ENCODE measurements at regions not wholly inside any gene's neighbourhood (a gene's known extent, or its start where the extent isn't known, plus 50 kb on each side); places are given as distances from the start of the nearest gene placed in this dataset.

DNA sequence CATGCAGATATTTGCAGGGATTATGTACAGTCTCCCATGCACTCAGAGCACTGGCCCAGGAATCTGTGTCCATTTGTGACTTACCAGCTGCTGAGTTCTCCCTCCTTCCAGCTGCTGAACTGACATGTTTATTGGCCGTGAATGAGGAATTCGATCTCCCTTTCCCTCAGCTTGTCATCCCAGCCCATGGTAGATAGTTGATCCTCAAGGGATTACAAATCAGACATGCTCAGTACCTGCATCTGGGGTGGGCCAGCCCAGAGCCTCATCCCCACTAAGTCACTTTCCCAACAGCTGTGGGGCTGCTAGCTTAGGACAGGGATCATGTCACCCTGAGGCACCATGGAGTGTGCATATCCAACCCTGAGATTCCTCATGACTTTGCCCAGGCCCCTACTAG is 1284.9 kb upstream of the LRRTM1 start:
- DNase-seq: no peak
- Mint-ChIP-seq H3K4me3 (no peak overlapping the region), H3K9me3 (peaks cover 6% of the 10 kb centered on the region), H3K36me3 (no peaks in the 10 kb centered on the region), H3K27me3 (no peaks in the 10 kb centered on the region), H3K4me1 (ENCODE audit: low read depth) (no peaks in the 10 kb centered on the region), H3K27ac (no peak overlapping the region)
- CTCF ChIA-PET: no interaction called here
- intact Hi-C loops (cut with micrococcal nuclease): no loop called here
- POLR2A ChIA-PET: no interaction called here

DNA sequence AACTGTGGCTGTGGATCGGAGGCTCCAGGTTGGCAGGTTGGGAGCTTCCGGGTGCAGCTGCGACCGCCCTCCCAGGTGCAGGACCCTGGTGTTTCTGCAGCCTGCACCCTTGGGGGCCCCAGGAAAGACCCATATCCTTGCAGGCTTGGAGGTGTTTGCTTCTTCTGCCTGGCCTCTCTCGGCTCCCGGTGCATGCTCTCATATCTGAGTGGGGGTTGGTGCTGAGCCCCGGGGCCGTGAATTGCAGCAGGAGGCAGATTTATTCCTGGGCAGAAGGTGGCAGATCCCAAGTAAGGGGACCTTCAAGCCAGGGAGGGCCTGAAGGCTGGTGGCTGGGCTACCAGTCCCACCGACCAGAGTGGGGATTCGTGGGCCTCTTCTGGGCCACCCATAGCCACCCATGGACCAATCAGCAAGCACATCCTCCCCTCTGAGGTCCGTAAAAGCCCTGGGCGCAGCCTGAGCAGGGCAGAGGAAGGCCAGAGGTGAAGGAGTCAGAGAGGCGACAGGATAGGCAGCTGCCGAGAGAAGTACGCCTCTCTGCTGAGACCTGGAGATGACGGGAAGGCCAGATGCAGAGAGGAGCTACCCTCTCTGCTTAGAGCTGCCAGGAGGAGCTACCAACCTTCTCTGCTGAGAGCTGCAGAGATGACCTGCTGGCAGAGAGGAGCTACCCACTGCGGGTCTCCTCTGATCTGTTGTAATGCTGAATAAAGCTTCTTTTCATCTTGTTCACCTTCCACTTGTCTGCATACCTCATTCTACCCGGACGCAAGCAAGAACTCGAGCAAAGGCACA is 1279.0 kb upstream of the LRRTM1 start:
- intact Hi-C loops (cut with micrococcal nuclease): no loop called here
- H3K4me1 Mint-ChIP-seq (ENCODE audit: low read depth): no peaks in the 10 kb centered on the region
- no peak overlapping the region for H3K4me3 Mint-ChIP-seq
- H3K27me3 Mint-ChIP-seq: no peaks in the 10 kb centered on the region
- H3K36me3 Mint-ChIP-seq: no peaks in the 10 kb centered on the region
- H3K27ac Mint-ChIP-seq: no peak overlapping the region
- peaks cover 19% of the 10 kb centered on the region for H3K9me3 Mint-ChIP-seq
- ChIA-PET CTCF (no interaction called here), POLR2A (no interaction called here)
- no peak for DNase-seq

DNA sequence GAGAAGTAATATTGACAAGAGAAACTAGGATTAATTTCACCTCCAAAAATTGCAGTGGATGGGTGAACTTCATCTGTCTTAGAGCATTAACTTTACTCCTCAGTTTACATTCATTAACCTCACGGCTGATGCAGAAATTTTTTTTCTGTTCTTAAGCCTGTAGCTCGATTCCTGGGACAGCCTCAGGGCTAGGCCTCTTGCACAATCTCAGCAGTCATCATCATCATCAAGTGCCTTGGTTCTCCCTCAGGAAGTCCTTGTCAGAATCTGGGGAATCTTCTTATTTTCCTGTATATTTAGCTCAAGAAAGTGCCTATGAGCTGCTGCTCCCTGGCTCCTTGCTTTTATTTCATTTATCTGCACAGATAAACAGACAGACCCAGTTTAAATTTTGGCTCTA is 1272.2 kb upstream of the LRRTM1 start:
- Mint-ChIP-seq H3K27ac (no peak overlapping the region), H3K4me1 (ENCODE audit: low read depth) (no peaks in the 10 kb centered on the region), H3K4me3 (no peak overlapping the region), H3K36me3 (no peaks in the 10 kb centered on the region), H3K27me3 (no peaks in the 10 kb centered on the region), H3K9me3 (peaks cover 27% of the 10 kb centered on the region)
- ChIA-PET CTCF (no interaction called here), POLR2A (no interaction called here)
- intact Hi-C loops (cut with micrococcal nuclease): no loop called here
- no peak for DNase-seq

DNA sequence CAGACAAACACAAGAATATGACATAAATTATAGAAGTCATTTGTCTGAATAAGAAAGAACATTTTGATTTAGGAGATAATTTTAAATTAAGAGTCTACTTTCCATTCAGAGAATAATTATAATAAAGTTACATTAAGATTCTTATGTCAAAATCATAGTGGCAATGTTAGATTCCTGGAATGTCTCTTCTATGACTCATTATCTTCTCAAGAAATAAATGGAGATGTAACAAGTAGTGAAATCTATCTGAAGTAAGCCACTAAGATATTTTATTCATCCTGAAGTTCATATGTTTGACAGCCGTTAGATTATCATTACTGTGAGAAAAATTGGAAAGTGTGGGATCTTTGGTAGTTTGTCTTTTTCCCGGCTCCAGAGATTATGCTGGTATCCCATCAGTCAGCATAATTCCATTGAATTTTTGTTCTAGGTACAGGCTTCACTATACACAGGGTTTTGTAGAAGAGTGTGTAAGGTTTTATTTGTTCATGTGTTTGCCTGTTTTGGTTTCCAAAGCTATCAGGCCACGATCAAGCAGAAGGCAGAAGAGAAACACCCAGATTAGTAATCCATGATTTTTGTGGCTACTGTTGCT is 1246.6 kb upstream of the LRRTM1 start:
- no peaks in the 10 kb centered on the region for H3K27me3 Mint-ChIP-seq
- H3K4me3 Mint-ChIP-seq: no peak overlapping the region
- CTCF ChIA-PET: no interaction called here
- POLR2A ChIA-PET: no interaction called here
- peaks cover 15% of the 10 kb centered on the region for H3K9me3 Mint-ChIP-seq
- no peak for DNase-seq
- H3K27ac Mint-ChIP-seq: no peak overlapping the region
- H3K36me3 Mint-ChIP-seq: no peaks in the 10 kb centered on the region
- H3K4me1 Mint-ChIP-seq (ENCODE audit: low read depth): no peaks in the 10 kb centered on the region
- intact Hi-C loops (cut with micrococcal nuclease): no loop called here

DNA sequence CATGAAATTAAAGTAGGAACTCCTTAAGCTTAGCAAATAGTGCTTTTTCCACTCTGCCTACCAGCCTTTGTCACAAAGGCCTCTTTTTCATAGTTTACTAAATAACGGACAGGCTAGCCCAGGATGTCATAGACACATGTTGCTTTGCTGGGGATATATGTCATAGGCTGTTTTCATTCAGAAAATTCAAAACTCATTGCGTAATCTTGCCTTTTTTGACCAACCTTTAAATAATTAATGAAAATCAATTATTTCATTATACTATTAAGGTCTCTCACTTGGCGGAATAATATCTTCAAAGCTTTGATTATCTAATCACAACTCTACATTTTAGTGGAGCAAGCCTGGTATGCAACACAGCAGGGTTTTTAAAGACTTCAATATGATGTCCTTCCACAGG is 1245.7 kb upstream of the LRRTM1 start:
- CTCF ChIA-PET: no interaction called here
- peaks cover 15% of the 10 kb centered on the region for H3K9me3 Mint-ChIP-seq

DNA sequence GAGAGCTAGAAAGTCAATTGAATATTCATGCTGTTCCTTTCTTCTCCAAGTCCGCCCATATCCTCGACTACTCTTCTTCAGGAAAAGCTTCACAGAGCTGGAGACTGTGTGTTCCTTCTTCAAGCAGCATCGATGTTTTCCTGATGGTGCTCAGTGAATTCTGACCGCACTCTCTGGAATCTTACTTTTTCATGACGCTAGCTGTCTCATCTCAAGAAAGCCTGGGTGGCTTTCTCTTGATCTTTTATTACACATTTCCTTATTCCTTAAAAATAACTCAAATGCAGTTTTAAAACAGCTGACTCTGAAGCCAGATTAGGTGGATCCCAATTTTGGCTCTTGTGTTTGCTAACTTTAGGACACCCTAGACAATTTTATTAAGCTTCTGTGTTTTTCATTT is 1245.1 kb upstream of the LRRTM1 start:
- no peak for DNase-seq
- intact Hi-C loops (cut with micrococcal nuclease): no loop called here
- Mint-ChIP-seq H3K4me1 (ENCODE audit: low read depth) (no peaks in the 10 kb centered on the region), H3K9me3 (peaks cover 11% of the 10 kb centered on the region), H3K4me3 (no peak overlapping the region), H3K27ac (no peak overlapping the region), H3K27me3 (no peaks in the 10 kb centered on the region), H3K36me3 (no peaks in the 10 kb centered on the region)
- ChIA-PET CTCF (no interaction called here), POLR2A (no interaction called here)

More for the DNA sequence above, 1245.7 kb upstream of the LRRTM1 start:
- intact Hi-C loops (cut with micrococcal nuclease): no loop called here
- H3K27me3 Mint-ChIP-seq: no peaks in the 10 kb centered on the region
- POLR2A ChIA-PET: no interaction called here
- no peak overlapping the region for H3K4me3 Mint-ChIP-seq
- no peaks in the 10 kb centered on the region for H3K36me3 Mint-ChIP-seq
- no peaks in the 10 kb centered on the region for H3K4me1 Mint-ChIP-seq (ENCODE audit: low read depth)
- no peak for DNase-seq
- no peak overlapping the region for H3K27ac Mint-ChIP-seq

DNA sequence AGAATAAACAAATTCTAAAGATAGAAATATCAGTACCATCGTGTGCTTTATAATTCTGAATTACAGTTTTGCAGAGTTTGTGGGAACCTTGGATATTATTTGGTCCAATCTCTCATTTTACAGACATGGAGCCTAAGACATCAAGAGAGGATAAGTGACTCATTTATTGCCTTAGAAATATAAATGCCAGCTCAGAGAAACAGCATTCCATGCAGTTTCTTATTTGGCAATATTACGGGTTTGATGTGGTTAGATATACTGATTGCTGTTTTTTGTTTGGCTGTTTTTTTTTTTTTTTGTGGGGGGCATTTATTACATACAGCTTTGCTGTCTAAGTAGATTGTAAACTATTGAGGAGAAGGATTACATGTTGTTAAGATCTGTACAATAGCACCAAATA is 1241.1 kb upstream of the LRRTM1 start:
- Mint-ChIP-seq H3K9me3 (peaks cover 2% of the 10 kb centered on the region), H3K27ac (no peak overlapping the region), H3K27me3 (no peaks in the 10 kb centered on the region), H3K36me3 (no peaks in the 10 kb centered on the region), H3K4me1 (ENCODE audit: low read depth) (no peaks in the 10 kb centered on the region), H3K4me3 (no peak overlapping the region)
- DNase-seq: no peak
- ChIA-PET CTCF (no interaction called here), POLR2A (no interaction called here)
- intact Hi-C loops (cut with micrococcal nuclease): no loop called here

DNA sequence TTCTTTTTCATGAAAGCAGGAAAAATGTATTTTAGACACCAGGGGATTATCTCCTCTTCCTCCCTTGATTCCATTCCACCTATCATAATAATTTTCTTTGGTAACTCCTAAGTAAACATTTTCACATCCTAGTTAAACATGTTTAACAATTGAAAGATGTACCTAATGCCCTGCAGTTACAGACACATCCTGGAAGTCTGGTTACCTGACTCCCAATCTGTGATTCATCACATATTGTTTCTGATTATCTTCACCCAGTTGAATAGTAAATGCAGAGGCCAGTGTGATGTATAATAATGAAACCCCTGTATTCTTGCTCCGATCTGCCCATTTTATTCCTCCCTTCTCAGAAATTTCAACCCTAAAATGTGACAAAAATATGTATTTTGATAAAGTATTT is 1237.6 kb upstream of the LRRTM1 start:
- H3K36me3 Mint-ChIP-seq: no peaks in the 10 kb centered on the region
- ChIA-PET CTCF (no interaction called here), POLR2A (no interaction called here)
- no peak overlapping the region for H3K27ac Mint-ChIP-seq
- H3K4me1 Mint-ChIP-seq (ENCODE audit: low read depth): no peaks in the 10 kb centered on the region
- H3K27me3 Mint-ChIP-seq: no peaks in the 10 kb centered on the region
- peaks cover under 1% of the 10 kb centered on the region for H3K9me3 Mint-ChIP-seq
- intact Hi-C loops (cut with micrococcal nuclease): no loop called here
- H3K4me3 Mint-ChIP-seq: no peak overlapping the region
- DNase-seq: no peak

DNA sequence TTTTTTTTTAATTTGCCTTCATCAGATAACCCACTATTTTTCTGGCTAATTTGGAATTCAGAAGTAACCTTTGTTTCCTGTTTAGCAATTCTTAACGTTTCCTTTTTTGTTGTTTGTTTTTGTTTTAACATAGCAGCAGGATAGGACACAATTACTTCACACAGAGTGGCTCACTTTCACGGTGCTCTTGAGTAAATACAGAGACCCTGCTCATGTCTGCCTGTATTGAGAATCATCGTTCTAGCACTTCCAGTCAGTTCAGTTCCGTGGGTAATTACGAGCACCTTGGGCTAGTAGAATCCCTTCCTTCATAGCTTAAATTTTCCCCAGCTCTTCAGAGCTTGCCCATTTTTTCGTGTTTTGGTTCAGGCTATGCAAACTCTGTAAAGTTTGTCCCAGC is 1225.4 kb upstream of the LRRTM1 start:
- H3K27ac Mint-ChIP-seq: no peak overlapping the region
- H3K4me3 Mint-ChIP-seq: no peak overlapping the region
- no peak for DNase-seq
- CTCF ChIA-PET: no interaction called here
- no peaks in the 10 kb centered on the region for H3K36me3 Mint-ChIP-seq
- peaks cover 37% of the 10 kb centered on the region for H3K9me3 Mint-ChIP-seq
- no peaks in the 10 kb centered on the region for H3K4me1 Mint-ChIP-seq (ENCODE audit: low read depth)
- intact Hi-C loops (cut with micrococcal nuclease): no loop called here
- POLR2A ChIA-PET: no interaction called here
- H3K27me3 Mint-ChIP-seq: no peaks in the 10 kb centered on the region

DNA sequence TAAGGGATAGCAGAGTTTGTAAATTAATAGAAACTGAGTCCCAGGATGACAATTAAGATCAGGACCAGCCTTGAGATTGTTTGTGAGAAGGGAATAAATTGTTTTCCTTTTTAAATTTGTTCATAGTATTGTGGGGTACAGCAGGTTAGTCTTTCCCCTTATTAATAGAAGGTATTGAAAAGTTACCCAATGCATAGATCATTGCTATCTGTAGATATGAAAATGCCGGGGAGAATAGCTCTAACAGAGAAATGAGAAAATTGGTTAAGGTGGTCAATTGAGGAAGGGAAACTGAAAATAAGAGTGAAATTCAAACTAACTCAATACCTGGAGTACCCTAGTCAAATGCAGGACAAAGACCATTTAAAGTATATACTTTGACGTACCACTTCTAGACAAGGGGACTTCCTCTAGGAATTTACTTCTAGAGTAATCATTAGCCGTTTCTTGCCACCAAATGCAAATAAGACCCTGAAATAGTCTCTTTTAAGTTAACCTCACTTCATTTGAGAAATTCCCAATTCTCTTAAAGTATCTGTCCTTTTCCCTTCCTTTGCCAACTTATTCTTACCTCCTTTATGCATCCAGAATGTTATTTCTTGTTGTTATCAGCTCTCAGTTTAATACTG is 1224.4 kb upstream of the LRRTM1 start:
- peaks cover 32% of the 10 kb centered on the region for H3K9me3 Mint-ChIP-seq
- no peak overlapping the region for H3K27ac Mint-ChIP-seq
- no peaks in the 10 kb centered on the region for H3K36me3 Mint-ChIP-seq
- no peaks in the 10 kb centered on the region for H3K27me3 Mint-ChIP-seq
- no peaks in the 10 kb centered on the region for H3K4me1 Mint-ChIP-seq (ENCODE audit: low read depth)
- POLR2A ChIA-PET: interaction anchor here (0.6 kb wide), 1 partner anchor 228 kb away, joined by 3 read pairs; no protein-coding TSS in a partner anchor
- H3K4me3 Mint-ChIP-seq: no peak overlapping the region
- DNase-seq: no peak
- intact Hi-C loops (cut with micrococcal nuclease): no loop called here
- CTCF ChIA-PET: no interaction called here

DNA sequence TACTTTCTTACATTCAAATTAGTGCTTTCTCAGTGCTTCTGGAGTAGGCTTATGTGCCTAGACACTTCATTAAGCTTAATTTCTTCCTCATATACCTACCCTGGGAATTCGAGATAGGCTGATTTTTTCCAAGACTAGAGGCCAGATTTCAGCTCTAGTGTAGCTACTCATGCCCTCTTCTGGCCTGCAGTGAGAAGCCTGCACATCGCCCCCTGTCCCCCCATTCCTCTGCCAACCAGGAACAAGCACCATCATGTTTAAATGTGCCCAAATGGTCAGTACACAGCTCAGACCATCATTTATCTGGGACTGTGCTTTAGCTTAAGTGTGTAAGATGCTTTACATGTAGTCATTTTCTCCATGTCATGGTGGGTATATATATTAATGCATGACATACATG is 1218.8 kb upstream of the LRRTM1 start:
- ChIA-PET POLR2A (no interaction called here), CTCF (no interaction called here)
- Mint-ChIP-seq H3K9me3 (peaks cover 30% of the 10 kb centered on the region), H3K27me3 (no peaks in the 10 kb centered on the region), H3K4me1 (ENCODE audit: low read depth) (no peaks in the 10 kb centered on the region), H3K27ac (no peak overlapping the region), H3K36me3 (no peaks in the 10 kb centered on the region), H3K4me3 (no peak overlapping the region)
- DNase-seq: no peak
- intact Hi-C loops (cut with micrococcal nuclease): no loop called here

DNA sequence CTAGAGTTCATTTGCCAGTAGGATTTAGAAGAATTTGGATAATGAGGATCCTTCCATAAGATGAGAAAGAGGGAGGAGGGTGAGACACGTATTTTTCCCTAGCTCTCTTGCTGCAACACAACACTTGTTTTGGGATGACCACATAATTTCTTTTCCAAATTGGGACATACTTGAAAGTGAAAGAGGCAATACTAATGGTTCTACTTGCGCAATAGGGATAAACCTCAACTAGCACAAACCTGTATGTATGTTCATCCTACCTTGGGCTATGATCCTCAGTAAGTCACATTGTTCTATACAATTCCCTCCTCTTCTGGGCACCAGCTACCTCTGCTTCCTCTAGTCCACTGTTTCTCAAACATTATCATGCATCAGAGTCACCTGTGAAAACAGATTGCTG is 1208.8 kb upstream of the LRRTM1 start:
- Mint-ChIP-seq H3K36me3 (no peaks in the 10 kb centered on the region), H3K4me3 (no peak overlapping the region), H3K4me1 (ENCODE audit: low read depth) (no peaks in the 10 kb centered on the region), H3K27me3 (no peaks in the 10 kb centered on the region), H3K9me3 (peaks cover 17% of the 10 kb centered on the region), H3K27ac (no peak overlapping the region)
- intact Hi-C loops (cut with micrococcal nuclease): no loop called here
- CTCF ChIA-PET: no interaction called here
- POLR2A ChIA-PET: no interaction called here
- DNase-seq: no peak

DNA sequence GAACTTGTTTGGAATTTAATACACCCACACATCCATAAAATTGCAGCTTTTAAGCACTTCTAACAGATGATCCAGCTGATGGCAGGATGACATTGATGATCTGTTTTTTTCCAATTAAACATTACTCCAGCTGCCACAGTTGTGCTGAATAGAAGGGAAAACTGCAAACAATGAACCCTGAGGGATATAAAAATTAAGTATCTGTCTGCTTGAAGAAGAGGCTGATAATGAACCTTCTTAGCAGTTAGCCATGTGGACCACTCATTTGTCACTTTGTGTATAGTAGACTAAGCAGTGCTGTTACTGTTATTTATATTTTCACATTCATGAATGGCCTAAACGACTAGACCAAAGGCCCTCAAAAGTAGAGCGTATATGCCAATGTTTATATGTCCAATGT is 1201.0 kb upstream of the LRRTM1 start:
- Mint-ChIP-seq H3K27me3 (no peaks in the 10 kb centered on the region), H3K9me3 (peaks cover 4% of the 10 kb centered on the region), H3K36me3 (no peaks in the 10 kb centered on the region), H3K4me3 (no peak overlapping the region), H3K27ac (no peak overlapping the region), H3K4me1 (ENCODE audit: low read depth) (no peaks in the 10 kb centered on the region)
- DNase-seq: no peak
- ChIA-PET CTCF (no interaction called here), POLR2A (no interaction called here)
- intact Hi-C loops (cut with micrococcal nuclease): no loop called here

Data from activated CD4-positive, alpha-beta memory T cell treated with anti-CD3 and anti-CD28 coated beads for 36 hours (primary cell).